H1 (cell line): ENCODE measurements at regions not wholly inside any gene's neighbourhood (a gene's known extent, or its start where the extent isn't known, plus 50 kb on each side); places are given as distances from the start of the nearest gene placed in this dataset.

Experiments used
- CTCF ChIA-PET: fragments of 300-600 bp; sonication (Branson Sonifier 250); formaldehyde crosslinking; loops from one replicate; lab custom pipeline; 2021; ENCODE audit not compliant: partially characterized antibody; lab: Charles Lee
- POLR2A ChIA-PET: fragments of 300-600 bp; sonication (Branson Sonifier 250); formaldehyde crosslinking; loops from one replicate; lab custom pipeline; 2021; ENCODE audit warnings: inconsistent platforms; ENCODE audit not compliant: partially characterized antibody; lab: Charles Lee
- DNase-seq, 2 experiments: peaks; one replicate each; pipeline versions ENCODE4 v3.0.0 to v3.0.0-alpha.2; 2010 to 2022; ENCODE audit warnings: low spot score in 2 of 2, low read depth in 1 of 2, mixed read lengths in 1 of 2
- FAIRE-seq: peaks from 2 replicates; lab custom pipeline; 2011; peaks lifted over from hg19 to GRCh38; lab: Jason Lieb, UNC
- H2AFZ ChIP-seq: 2 replicates; pipeline ENCODE4 v1.8.1; 2012; ENCODE audit warnings: low read length, inconsistent platforms
- H2AK5ac ChIP-seq: 2 replicates; pipeline ENCODE4 v1.6.1; 2013; ENCODE audit warnings: low read depth, low read length
- H2BK120ac ChIP-seq: replicated peaks from 2 replicates; pipeline ENCODE3; 2013; ENCODE audit warnings: low read depth, low read length, inconsistent platforms
- H2BK12ac ChIP-seq: 2 replicates; pipeline ENCODE4 v1.6.1; 2013; ENCODE audit warnings: low read depth, low read length
- H2BK15ac ChIP-seq: 2 replicates; pipeline ENCODE4 v1.6.1; 2013; ENCODE audit warnings: low read length
- H2BK20ac ChIP-seq: 2 replicates; pipeline ENCODE4 v1.6.1; 2013; ENCODE audit warnings: low read length
- H2BK5ac ChIP-seq: 2 replicates; pipeline ENCODE4 v1.6.1; 2013; ENCODE audit warnings: low read depth, low read length
- H3K14ac ChIP-seq: 2 replicates; pipeline ENCODE4 v1.6.1; 2013; ENCODE audit warnings: inconsistent platforms; ENCODE audit not compliant: insufficient read length
- H3K18ac ChIP-seq: 2 replicates; pipeline ENCODE4 v1.6.1; 2013; ENCODE audit warnings: low read length; ENCODE audit errors: extremely low read depth
- H3K23ac ChIP-seq: 2 replicates; pipeline ENCODE4 v1.6.1; 2013; ENCODE audit warnings: inconsistent platforms; ENCODE audit not compliant: insufficient read length
- H3K23me2 ChIP-seq: 2 replicates; pipeline ENCODE4 v1.6.1; 2013; ENCODE audit warnings: low read depth, low read length
- H3K27ac ChIP-seq: 2 replicates; pipeline ENCODE4 v1.6.1; 2011; ENCODE audit warnings: low read depth, low read length, inconsistent platforms
- H3K27me3 ChIP-seq, 4 experiments: replicated peaks in 1 of 4; 1 replicate in 1 of 4; 2 replicates in 3 of 4; pipeline versions ENCODE4 v1.6.1 to v1.8.1; 2011 to 2013; ENCODE audit warnings: low read length in 3 of 4, mild to moderate bottlenecking in 3 of 4, inconsistent platforms in 2 of 4, mixed read lengths in 2 of 4, moderate library complexity in 1 of 4; ENCODE audit not compliant: control insufficient read depth in 3 of 4, insufficient read depth in 3 of 4; ENCODE audit errors: extremely low read depth in 1 of 4
- H3K36me3 ChIP-seq, 4 experiments: 2 replicates each; pipeline versions ENCODE4 v1.6.1 to v1.8.1; 2011 to 2013; ENCODE audit warnings: mild to moderate bottlenecking in 4 of 4, low read length in 3 of 4, moderate library complexity in 2 of 4, control low read depth in 1 of 4, inconsistent platforms in 1 of 4; ENCODE audit not compliant: insufficient read depth in 4 of 4, control insufficient read depth in 2 of 4
- H3K4ac ChIP-seq: replicated peaks from 2 replicates; pipeline ENCODE3; 2013; ENCODE audit warnings: low read length, low read depth, mixed read lengths, inconsistent platforms; ENCODE audit not compliant: insufficient read length
- H3K4me1 ChIP-seq, 4 experiments: replicated peaks in 1 of 4; 1 replicate in 1 of 4; 2 replicates in 3 of 4; pipeline versions ENCODE4 v1.6.1 to v1.8.1; 2011 to 2013; ENCODE audit warnings: low read length in 3 of 4, inconsistent platforms in 2 of 4, mixed read lengths in 1 of 4; ENCODE audit not compliant: insufficient read depth in 4 of 4, control insufficient read depth in 3 of 4
- H3K4me2 ChIP-seq, 2 experiments: 2 replicates each; pipeline versions ENCODE4 v1.6.1 to v1.8.1; 2011 to 2013; ENCODE audit warnings: low read depth in 2 of 2, low read length in 2 of 2, control low read depth in 1 of 2, inconsistent platforms in 1 of 2, mild to moderate bottlenecking in 1 of 2; ENCODE audit not compliant: insufficient read depth in 1 of 2
- H3K4me3 ChIP-seq, 4 experiments: fragments of 200-600, 300-600 bp in 1 of 4; sonication (generic), shearing (Covaris generic), sonication (Bioruptor Twin) in 1 of 4; 2 replicates each; pipeline versions ENCODE4 v1.5.1 to v1.8.1; 2011 to 2016; ENCODE audit warnings: low read length in 4 of 4, low read depth in 3 of 4, control low read depth in 2 of 4, inconsistent platforms in 2 of 4, mild to moderate bottlenecking in 2 of 4, mixed read lengths in 1 of 4, moderate library complexity in 1 of 4; ENCODE audit not compliant: insufficient read depth in 2 of 4; ENCODE audit errors: extremely low read depth in 1 of 4
- H3K56ac ChIP-seq: replicated peaks from 2 replicates; pipeline ENCODE3; 2013; ENCODE audit warnings: low read depth, mild to moderate bottlenecking, mixed read lengths, low read length, inconsistent platforms; ENCODE audit not compliant: insufficient read length
- H3K79me1 ChIP-seq: 2 replicates; pipeline ENCODE4 v1.6.1; 2013; ENCODE audit warnings: low read depth, low read length, control low read depth
- H3K79me2 ChIP-seq, 2 experiments: 2 replicates each; pipeline versions ENCODE4 v1.6.1 to v1.8.1; 2012 to 2013; ENCODE audit warnings: low read length in 2 of 2, mild to moderate bottlenecking in 2 of 2, inconsistent platforms in 1 of 2; ENCODE audit not compliant: insufficient read depth in 2 of 2, control insufficient read depth in 1 of 2
- H3K9ac ChIP-seq, 4 experiments: replicated peaks in 1 of 4; 1 replicate in 1 of 4; 2 replicates in 3 of 4; pipeline versions ENCODE4 v1.6.1 to v1.8.1; 2011 to 2013; ENCODE audit warnings: low read depth in 3 of 4, low read length in 3 of 4, control low read depth in 2 of 4, mild to moderate bottlenecking in 2 of 4, moderate library complexity in 2 of 4, inconsistent platforms in 1 of 4; ENCODE audit errors: extremely low read depth in 1 of 4
- H3K9me3 ChIP-seq, 2 experiments: 2 replicates each; pipeline versions ENCODE4 v1.6.1 to v1.8.1; 2012 to 2013; ENCODE audit warnings: mild to moderate bottlenecking in 2 of 2, moderate library complexity in 2 of 2, control low read depth in 1 of 2, inconsistent platforms in 1 of 2, low read depth in 1 of 2, low read length in 1 of 2, mixed read lengths in 1 of 2; ENCODE audit not compliant: insufficient read depth in 2 of 2
- H4K20me1 ChIP-seq, 2 experiments: replicated peaks in 1 of 2; 2 replicates each; pipeline versions ENCODE3 to v1.8.1; 2011 to 2013; ENCODE audit warnings: inconsistent platforms in 2 of 2, low read length in 2 of 2, mild to moderate bottlenecking in 1 of 2; ENCODE audit not compliant: insufficient read depth in 2 of 2, control insufficient read depth in 1 of 2
- H4K5ac ChIP-seq: 2 replicates; pipeline ENCODE4 v1.6.1; 2013; ENCODE audit warnings: low read length, low read depth, mixed read lengths, inconsistent platforms; ENCODE audit not compliant: insufficient read length
- H4K8ac ChIP-seq: 2 replicates; pipeline ENCODE4 v1.8.0; 2013; ENCODE audit warnings: mild to moderate bottlenecking, moderate library complexity, low read length, inconsistent platforms; ENCODE audit not compliant: insufficient read depth; ENCODE audit errors: extremely low read depth
- H4K91ac ChIP-seq: replicated peaks from 2 replicates; pipeline ENCODE3; 2013; ENCODE audit warnings: low read length, mixed read lengths, inconsistent platforms; ENCODE audit not compliant: insufficient read length
- CHD2 ChIP-seq: IDR thresholded peaks from 2 replicates; pipeline ENCODE4 v1.6.1; 2012; ENCODE audit warnings: low read length, improper control_type of control experiment
- CTBP2 ChIP-seq: IDR thresholded peaks from 2 replicates; pipeline ENCODE4 v1.7.0; 2011; ENCODE audit warnings: borderline replicate concordance, mild to moderate bottlenecking, moderate library complexity, mixed read lengths, low read length; ENCODE audit not compliant: insufficient read depth, insufficient read length
- KDM5A ChIP-seq: fragments of 200-600 bp; IDR thresholded peaks from 2 replicates; pipeline ENCODE4 v1.7.1; 2012; ENCODE audit warnings: mild to moderate bottlenecking, low read length, inconsistent platforms, mixed read lengths
- POLR2AphosphoS5 ChIP-seq: IDR thresholded peaks from 2 replicates; pipeline ENCODE4 v1.6.1; 2011; ENCODE audit warnings: low read depth, low read length
- RBBP5 ChIP-seq: IDR thresholded peaks from 2 replicates; pipeline ENCODE4 v1.7.1; 2012; ENCODE audit warnings: low read depth, mild to moderate bottlenecking, inconsistent platforms, low read length, moderate library complexity, borderline replicate concordance
- SP2 ChIP-seq: IDR thresholded peaks from 2 replicates; pipeline ENCODE4 v1.6.1; 2012; ENCODE audit warnings: mild to moderate bottlenecking, low read length, inconsistent platforms
- SUZ12 ChIP-seq: fragments of 200-600 bp; sonication (generic); IDR thresholded peaks from 2 replicates; pipeline ENCODE4 v1.6.1; 2012; ENCODE audit warnings: mild to moderate bottlenecking, inconsistent platforms, low read length, moderate library complexity, mixed read lengths
- TF ChIP-seq, protein P1 (sequence below): IDR thresholded peaks from 2 replicates; pipeline ENCODE4 v1.6.1; 2011; ENCODE audit warnings: low read length, improper control_type of control experiment
- TF ChIP-seq, protein P2 (sequence below): IDR thresholded peaks from 2 replicates; pipeline ENCODE4 v1.6.1; 2012; ENCODE audit warnings: inconsistent platforms

DNA sequence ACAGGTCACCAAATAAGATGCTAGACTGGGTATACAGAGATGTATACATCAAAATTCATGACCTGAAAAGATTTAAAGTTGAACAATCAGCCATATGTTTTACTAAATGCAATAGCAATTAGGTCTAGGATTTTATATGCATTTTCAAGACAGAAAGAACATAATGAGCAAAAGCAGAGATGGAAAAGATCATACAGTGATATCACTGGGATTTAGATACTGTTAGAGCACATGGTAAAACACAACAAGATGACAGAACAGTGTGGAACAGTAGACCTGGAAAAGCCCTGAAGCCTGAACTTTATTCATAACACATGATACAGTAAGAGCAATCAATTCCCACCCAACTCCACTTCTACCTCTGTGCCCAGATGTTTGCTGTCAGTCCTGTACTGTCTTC, 585.9 kb downstream of the PRR16 start:
- Histone ChIP-seq H3K18ac (no peak overlapping the region), H3K9ac (no peak overlapping the region), H3K79me1 (no peaks in the 10 kb centered on the region), H3K56ac (no peak overlapping the region), H2AK5ac (no peak overlapping the region), H2BK15ac (no peak overlapping the region), H4K20me1 (no peaks in the 10 kb centered on the region), H2AFZ (no peak overlapping the region), H3K9me3 (no peaks in the 10 kb centered on the region), H3K4ac (no peak overlapping the region), H3K14ac (no peak overlapping the region), H3K23me2 (no peaks in the 10 kb centered on the region; the same call in 1 of the 2 replicates), H2BK20ac (no peak overlapping the region), H2BK5ac (no peak overlapping the region), H3K79me2 (no peaks in the 10 kb centered on the region), H3K4me2 (no peak overlapping the region), H4K8ac (no peak overlapping the region), H4K5ac (no peak overlapping the region), H3K36me3 (no peaks in the 10 kb centered on the region), H3K4me3 (no peak overlapping the region), H2BK120ac (no peak overlapping the region), H4K91ac (no peak overlapping the region), H3K23ac (no peak overlapping the region), H3K27ac (no peak overlapping the region), H3K4me1 (peaks cover 0 to 3% (median 0%) of the 10 kb centered on the region in 4 experiments; a peak in 1 of 7 replicates), H3K27me3 (no peaks in the 10 kb centered on the region), H2BK12ac (no peak overlapping the region)
- ChIA-PET CTCF (no interaction called here), POLR2A (no interaction called here)
- no peak for FAIRE-seq
- DNase-seq: no peak
- no peak for TF ChIP-seq SUZ12
- TF ChIP-seq SP2: no peak
- no peak for TF ChIP-seq RBBP5
- TF ChIP-seq POLR2AphosphoS5: no peak
- no peak for TF ChIP-seq CTBP2
- TF ChIP-seq, protein P1, sequence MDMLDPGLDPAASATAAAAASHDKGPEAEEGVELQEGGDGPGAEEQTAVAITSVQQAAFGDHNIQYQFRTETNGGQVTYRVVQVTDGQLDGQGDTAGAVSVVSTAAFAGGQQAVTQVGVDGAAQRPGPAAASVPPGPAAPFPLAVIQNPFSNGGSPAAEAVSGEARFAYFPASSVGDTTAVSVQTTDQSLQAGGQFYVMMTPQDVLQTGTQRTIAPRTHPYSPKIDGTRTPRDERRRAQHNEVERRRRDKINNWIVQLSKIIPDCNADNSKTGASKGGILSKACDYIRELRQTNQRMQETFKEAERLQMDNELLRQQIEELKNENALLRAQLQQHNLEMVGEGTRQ: no peak
- no peak for TF ChIP-seq KDM5A
- no peak for TF ChIP-seq CHD2
- TF ChIP-seq, protein P2, sequence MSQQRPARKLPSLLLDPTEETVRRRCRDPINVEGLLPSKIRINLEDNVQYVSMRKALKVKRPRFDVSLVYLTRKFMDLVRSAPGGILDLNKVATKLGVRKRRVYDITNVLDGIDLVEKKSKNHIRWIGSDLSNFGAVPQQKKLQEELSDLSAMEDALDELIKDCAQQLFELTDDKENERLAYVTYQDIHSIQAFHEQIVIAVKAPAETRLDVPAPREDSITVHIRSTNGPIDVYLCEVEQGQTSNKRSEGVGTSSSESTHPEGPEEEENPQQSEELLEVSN: no peak
